ENCODE measurements at regions not wholly inside any gene's neighbourhood (a gene's known extent, or its start where the extent isn't known, plus 50 kb on each side); places are given as distances from the start of the nearest gene placed in this dataset.

GRCh38 chr2:192697880-192698279, 503.1 kb upstream of the TMEFF2 start:
- Histone ChIP-seq H3K9ac (ENCODE audit: low read length) (no peak overlapping the region), H3K36me3 (ENCODE audit: control insufficient read depth in 1 of 2, insufficient read depth in 2 of 2, low read length in 2 of 2) (no peaks in the 10 kb centered on the region), H3K27ac (ENCODE audit: low read depth, low read length) (no peak overlapping the region), H3K79me2 (ENCODE audit: insufficient read depth, low read length) (no peaks in the 10 kb centered on the region), H3K4me2 (ENCODE audit: low read length) (no peak overlapping the region), H3K4me3 (replicated peaks in 1 of 2; ENCODE audit: low read depth in 1 of 2, low read length in 2 of 2) (no peak overlapping the region), H3K27me3 (ENCODE audit: insufficient read depth, low read length) (no peaks in the 10 kb centered on the region), H4K20me1 (ENCODE audit: insufficient read depth) (no peaks in the 10 kb centered on the region), H2AFZ (ENCODE audit: low read depth, low read length, poor library complexity, severe bottlenecking) (no peak overlapping the region), H3K4me1 (ENCODE audit: control insufficient read depth in 1 of 2, insufficient read depth in 2 of 2, low read length in 2 of 2) (no peaks in the 10 kb centered on the region), H3K9me2 (ENCODE audit: insufficient read depth) (no peaks in the 10 kb centered on the region), H3K9me3 (ENCODE audit: control insufficient read depth in 1 of 2, insufficient read depth in 1 of 2, low read depth in 1 of 2, low read length in 2 of 2) (no peaks in the 10 kb centered on the region)
- POLR2A ChIA-PET = no interaction called here
- TF ChIP-seq EZH2phosphoT487 (IDR thresholded peaks at IDR 0.05; ENCODE audit: borderline replicate concordance) (no peak), POLR2A (IDR thresholded peaks at IDR 0.05; ENCODE audit: borderline replicate concordance, extremely low read depth, insufficient read depth, insufficient read length) (no peak), ZNF274 (IDR thresholded peaks at IDR 0.05; ENCODE audit: low read depth, low read length) (no peak), ATF3 (IDR thresholded peaks at IDR 0.05) (no peak), MAX (IDR thresholded peaks at IDR 0.05) (no peak), FOSL1 (IDR thresholded peaks at IDR 0.05; ENCODE audit: low read depth) (no peak), CTCF (IDR thresholded peaks at IDR 0.05 in 2 of 3, conservative IDR thresholded peaks at IDR 0.05 in 1 of 3; ENCODE audit: borderline replicate concordance in 1 of 3, insufficient read depth in 1 of 3, low read depth in 2 of 3, low read length in 2 of 3) (no peak), YY1 (IDR thresholded peaks at IDR 0.05; ENCODE audit: extremely low read depth, insufficient replicate concordance, low read depth, low read length) (no peak), EZH2 (IDR thresholded peaks at IDR 0.05) (no peak), RAD21 (IDR thresholded peaks at IDR 0.05; ENCODE audit: low read depth) (no peak), CEBPB (IDR thresholded peaks at IDR 0.05; ENCODE audit: low read depth) (no peak), CBX3 (IDR thresholded peaks at IDR 0.05; ENCODE audit: low read depth) (no peak), POLR2AphosphoS5 (IDR thresholded peaks at IDR 0.05; ENCODE audit: low read depth, low read length) (no peak), EGR1 (IDR thresholded peaks at IDR 0.05; ENCODE audit: low read depth) (no peak), JUND (IDR thresholded peaks at IDR 0.05) (no peak), SIN3A (IDR thresholded peaks at IDR 0.05; ENCODE audit: low read depth) (no peak), TCF7L2 (IDR thresholded peaks at IDR 0.05; ENCODE audit: borderline replicate concordance, extremely low read depth, insufficient read depth, insufficient read length) (no peak), SP1 (IDR thresholded peaks at IDR 0.05; ENCODE audit: low read depth) (no peak), ELF1 (IDR thresholded peaks at IDR 0.05; ENCODE audit: borderline replicate concordance, low read depth) (no peak)
- TF ChIP-seq, protein P1, sequence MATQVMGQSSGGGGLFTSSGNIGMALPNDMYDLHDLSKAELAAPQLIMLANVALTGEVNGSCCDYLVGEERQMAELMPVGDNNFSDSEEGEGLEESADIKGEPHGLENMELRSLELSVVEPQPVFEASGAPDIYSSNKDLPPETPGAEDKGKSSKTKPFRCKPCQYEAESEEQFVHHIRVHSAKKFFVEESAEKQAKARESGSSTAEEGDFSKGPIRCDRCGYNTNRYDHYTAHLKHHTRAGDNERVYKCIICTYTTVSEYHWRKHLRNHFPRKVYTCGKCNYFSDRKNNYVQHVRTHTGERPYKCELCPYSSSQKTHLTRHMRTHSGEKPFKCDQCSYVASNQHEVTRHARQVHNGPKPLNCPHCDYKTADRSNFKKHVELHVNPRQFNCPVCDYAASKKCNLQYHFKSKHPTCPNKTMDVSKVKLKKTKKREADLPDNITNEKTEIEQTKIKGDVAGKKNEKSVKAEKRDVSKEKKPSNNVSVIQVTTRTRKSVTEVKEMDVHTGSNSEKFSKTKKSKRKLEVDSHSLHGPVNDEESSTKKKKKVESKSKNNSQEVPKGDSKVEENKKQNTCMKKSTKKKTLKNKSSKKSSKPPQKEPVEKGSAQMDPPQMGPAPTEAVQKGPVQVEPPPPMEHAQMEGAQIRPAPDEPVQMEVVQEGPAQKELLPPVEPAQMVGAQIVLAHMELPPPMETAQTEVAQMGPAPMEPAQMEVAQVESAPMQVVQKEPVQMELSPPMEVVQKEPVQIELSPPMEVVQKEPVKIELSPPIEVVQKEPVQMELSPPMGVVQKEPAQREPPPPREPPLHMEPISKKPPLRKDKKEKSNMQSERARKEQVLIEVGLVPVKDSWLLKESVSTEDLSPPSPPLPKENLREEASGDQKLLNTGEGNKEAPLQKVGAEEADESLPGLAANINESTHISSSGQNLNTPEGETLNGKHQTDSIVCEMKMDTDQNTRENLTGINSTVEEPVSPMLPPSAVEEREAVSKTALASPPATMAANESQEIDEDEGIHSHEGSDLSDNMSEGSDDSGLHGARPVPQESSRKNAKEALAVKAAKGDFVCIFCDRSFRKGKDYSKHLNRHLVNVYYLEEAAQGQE (IDR thresholded peaks at IDR 0.05; ENCODE audit: low read depth) = no peak
- no TSS peak for BruUV-seq (replicated peaks)
- no peak for ATAC-seq
- RAD21 ChIA-PET (ENCODE audit: low non-redundant PET in 1 of 2, low total read pairs in 2 of 2, uncharacterized antibody in 2 of 2, unreplicated experiment in 2 of 2) = no interaction called here
- DNase-seq (ENCODE audit: low read depth, low spot score) = no peak
- intact Hi-C loops (cut with micrococcal nuclease) = no loop called here
- CTCF ChIA-PET = no interaction called here

Measured in HCT116 (cell line).